ENCODE measurements at regions not wholly inside any gene's neighbourhood (a gene's known extent, or its start where the extent isn't known, plus 50 kb on each side); places are given as distances from the start of the nearest gene placed in this dataset.

- Histone ChIP-seq H3K27me3 (no peaks in the 10 kb centered on the region), H3K27ac (no peak overlapping the region), H3K9me3 (replicated peaks in 1 of 3) (no peaks in the 10 kb centered on the region), H3K36me3 (replicated peaks in 1 of 2) (no peaks in the 10 kb centered on the region), H3K4me3 (no peak overlapping the region), H3K4me1 (replicated peaks in 1 of 2) (no peaks in the 10 kb centered on the region)
- TF ChIP-seq POLR2A (IDR thresholded peaks at IDR 0.05): no peak
- TF ChIP-seq, protein P1, sequence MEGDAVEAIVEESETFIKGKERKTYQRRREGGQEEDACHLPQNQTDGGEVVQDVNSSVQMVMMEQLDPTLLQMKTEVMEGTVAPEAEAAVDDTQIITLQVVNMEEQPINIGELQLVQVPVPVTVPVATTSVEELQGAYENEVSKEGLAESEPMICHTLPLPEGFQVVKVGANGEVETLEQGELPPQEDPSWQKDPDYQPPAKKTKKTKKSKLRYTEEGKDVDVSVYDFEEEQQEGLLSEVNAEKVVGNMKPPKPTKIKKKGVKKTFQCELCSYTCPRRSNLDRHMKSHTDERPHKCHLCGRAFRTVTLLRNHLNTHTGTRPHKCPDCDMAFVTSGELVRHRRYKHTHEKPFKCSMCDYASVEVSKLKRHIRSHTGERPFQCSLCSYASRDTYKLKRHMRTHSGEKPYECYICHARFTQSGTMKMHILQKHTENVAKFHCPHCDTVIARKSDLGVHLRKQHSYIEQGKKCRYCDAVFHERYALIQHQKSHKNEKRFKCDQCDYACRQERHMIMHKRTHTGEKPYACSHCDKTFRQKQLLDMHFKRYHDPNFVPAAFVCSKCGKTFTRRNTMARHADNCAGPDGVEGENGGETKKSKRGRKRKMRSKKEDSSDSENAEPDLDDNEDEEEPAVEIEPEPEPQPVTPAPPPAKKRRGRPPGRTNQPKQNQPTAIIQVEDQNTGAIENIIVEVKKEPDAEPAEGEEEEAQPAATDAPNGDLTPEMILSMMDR (IDR thresholded peaks at IDR 0.05): no peak
- WGBS, 4 donors: 81 to 86% (median 83%) methylated on average over 5 of the region's 5 CpGs
- intact Hi-C loops (cut with DNase I): no loop called here
- DNase-seq: no peak
These were observed 199.4 kb downstream of the IRS1 start for GRCh38 chr2:226600184-226600583.

DNA sequence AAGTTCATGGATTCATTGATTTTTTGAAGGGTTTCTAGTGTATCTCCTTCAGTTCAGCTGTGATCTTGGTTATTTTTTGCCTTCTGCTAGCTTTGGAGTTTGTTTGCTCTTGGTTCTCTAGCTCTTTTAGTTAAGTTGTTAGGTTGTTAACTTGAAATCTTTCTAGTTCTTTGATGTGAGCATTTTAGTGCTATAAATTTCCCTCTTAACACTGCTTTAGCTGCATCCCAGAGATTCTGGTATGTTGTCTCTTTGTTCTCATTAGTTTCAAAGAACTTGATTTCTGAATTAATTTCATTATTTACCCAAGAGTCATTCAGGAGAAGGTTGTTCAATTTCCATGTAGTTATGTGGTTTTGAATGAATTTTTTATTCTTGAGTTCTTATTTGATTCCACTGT is 210.6 kb downstream of the IRS1 start:
- Histone ChIP-seq H3K36me3 (replicated peaks in 1 of 2) (no peaks in the 10 kb centered on the region), H3K27ac (no peak overlapping the region), H3K27me3 (no peaks in the 10 kb centered on the region), H3K4me1 (replicated peaks in 1 of 2) (no peaks in the 10 kb centered on the region), H3K9me3 (replicated peaks in 1 of 3) (peaks cover 0 to 10% (median 0%) of the 10 kb centered on the region in 3 donors), H3K4me3 (no peak overlapping the region)
- TF ChIP-seq, protein P1 (IDR thresholded peaks at IDR 0.05): no peak
- TF ChIP-seq POLR2A (IDR thresholded peaks at IDR 0.05): no peak
- intact Hi-C loops (cut with DNase I): no loop called here
- no peak for DNase-seq

DNA sequence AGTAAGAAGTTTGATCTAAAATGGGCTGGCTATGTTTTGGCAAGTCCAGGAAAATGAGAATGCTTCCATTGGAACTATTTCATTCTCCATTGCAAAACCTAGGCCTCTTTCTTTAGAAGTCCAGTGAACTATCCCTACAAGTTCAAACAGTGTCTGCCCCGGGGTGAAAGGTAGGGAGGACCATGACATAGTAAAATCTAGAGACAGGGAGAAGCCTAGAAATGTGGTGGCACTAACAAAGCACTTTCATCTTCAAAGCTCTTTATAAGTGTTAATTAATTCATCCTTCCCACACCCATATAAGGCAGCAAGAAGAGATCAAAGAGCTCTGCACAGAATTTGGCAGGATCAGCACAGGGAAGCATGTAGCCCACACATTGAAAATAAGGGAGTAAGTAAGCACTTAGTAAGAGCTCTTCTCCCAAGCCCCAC is 214.5 kb downstream of the IRS1 start:
- DNase-seq: no peak
- Histone ChIP-seq H3K4me3 (no peak overlapping the region), H3K27ac (no peak overlapping the region), H3K36me3 (replicated peaks in 1 of 2) (no peaks in the 10 kb centered on the region), H3K4me1 (replicated peaks in 1 of 2) (no peaks in the 10 kb centered on the region), H3K27me3 (no peaks in the 10 kb centered on the region), H3K9me3 (replicated peaks in 1 of 3) (peaks cover 0 to 10% (median 0%) of the 10 kb centered on the region in 3 donors)
- 77 to 92% (median 83%) methylated on average over 1 of the region's 1 CpG for WGBS, 4 donors
- no peak for TF ChIP-seq POLR2A (IDR thresholded peaks at IDR 0.05)
- TF ChIP-seq, protein P1 (IDR thresholded peaks at IDR 0.05): no peak
- intact Hi-C loops (cut with DNase I): no loop called here

DNA sequence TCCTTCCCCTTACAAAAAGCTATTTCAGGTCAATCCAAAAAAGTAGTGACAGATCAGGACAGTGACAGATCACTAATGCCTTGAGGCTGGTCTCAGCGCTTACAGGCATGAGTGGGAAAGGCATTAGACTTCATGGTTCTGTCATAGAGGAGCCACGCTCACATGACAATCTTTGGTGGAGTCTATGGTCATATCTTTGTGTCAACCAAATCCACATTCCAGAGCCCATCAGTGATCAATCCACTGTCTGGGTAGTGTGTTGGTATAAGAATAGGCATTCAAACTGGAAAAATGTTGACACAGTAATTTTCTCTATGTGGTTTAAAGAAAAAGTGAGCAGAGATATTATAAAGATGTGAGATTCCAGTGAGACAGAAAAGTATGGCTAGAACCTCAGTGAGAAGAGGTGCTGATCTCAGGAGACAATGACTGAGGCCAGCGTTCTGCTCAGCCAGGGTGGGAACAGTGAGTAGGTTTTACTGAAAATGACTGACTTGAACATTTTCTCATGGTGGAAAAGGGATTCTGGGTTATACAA is 215.0 kb downstream of the IRS1 start:
- no peaks in the 10 kb centered on the region for H3K36me3 ChIP-seq (replicated peaks in 1 of 2)
- no peak for DNase-seq
- H3K9me3 ChIP-seq (replicated peaks in 1 of 3): peaks cover 0 to 10% (median 0%) of the 10 kb centered on the region in 3 donors
- no peak for TF ChIP-seq POLR2A (IDR thresholded peaks at IDR 0.05)
- TF ChIP-seq, protein P1 (IDR thresholded peaks at IDR 0.05): no peak
- WGBS, 4 donors: 94 to 98% (median 95%) methylated on average over 3 of the region's 3 CpGs
- H3K4me3 ChIP-seq: no peak overlapping the region
- intact Hi-C loops (cut with DNase I): no loop called here
- H3K4me1 ChIP-seq (replicated peaks in 1 of 2): no peaks in the 10 kb centered on the region
- no peak overlapping the region for H3K27ac ChIP-seq
- no peaks in the 10 kb centered on the region for H3K27me3 ChIP-seq
